PFSK-1 (cell line): ENCODE measurements at regions not wholly inside any gene's neighbourhood (a gene's known extent, or its start where the extent isn't known, plus 50 kb on each side); places are given as distances from the start of the nearest gene placed in this dataset.

ENCODE experiments used
- SIN3A ChIP-seq: IDR thresholded peaks from 2 replicates; pipeline ENCODE4 v1.6.1; 2012; ENCODE audit warnings: mild to moderate bottlenecking, low read length, moderate library complexity, borderline replicate concordance; ENCODE audit not compliant: insufficient read depth
- TF ChIP-seq, protein P1 (sequence below), 2 experiments: IDR thresholded peaks; 2 replicates each; pipeline versions ENCODE4 v1.6.1 to v1.8.0; 2011 to 2012; ENCODE audit warnings: low read depth in 2 of 2, low read length in 2 of 2, control low read depth in 1 of 2, inconsistent platforms in 1 of 2, mild to moderate bottlenecking in 1 of 2, moderate library complexity in 1 of 2; ENCODE audit not compliant: insufficient read depth in 1 of 2

DNA sequence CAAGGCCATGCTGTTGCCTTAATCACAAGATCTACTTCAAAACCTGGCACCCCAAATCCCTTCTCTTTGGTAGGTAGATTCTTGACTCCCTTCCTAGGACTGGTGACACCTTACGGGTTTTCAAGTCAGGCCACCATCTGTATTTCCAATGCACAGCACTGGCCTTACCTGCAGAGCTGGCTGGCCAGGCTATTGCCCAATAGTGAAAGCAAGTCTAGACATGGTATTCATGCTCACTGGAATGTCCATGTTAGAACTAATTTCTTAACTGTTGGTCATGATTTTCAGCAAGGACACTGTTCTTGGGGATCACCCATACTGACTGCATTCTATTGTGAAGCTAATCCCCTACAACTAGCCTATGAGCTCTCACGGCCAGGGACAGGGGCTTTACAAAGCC is 313.1 kb upstream of the RNF32 start:
- TF ChIP-seq, protein P1, sequence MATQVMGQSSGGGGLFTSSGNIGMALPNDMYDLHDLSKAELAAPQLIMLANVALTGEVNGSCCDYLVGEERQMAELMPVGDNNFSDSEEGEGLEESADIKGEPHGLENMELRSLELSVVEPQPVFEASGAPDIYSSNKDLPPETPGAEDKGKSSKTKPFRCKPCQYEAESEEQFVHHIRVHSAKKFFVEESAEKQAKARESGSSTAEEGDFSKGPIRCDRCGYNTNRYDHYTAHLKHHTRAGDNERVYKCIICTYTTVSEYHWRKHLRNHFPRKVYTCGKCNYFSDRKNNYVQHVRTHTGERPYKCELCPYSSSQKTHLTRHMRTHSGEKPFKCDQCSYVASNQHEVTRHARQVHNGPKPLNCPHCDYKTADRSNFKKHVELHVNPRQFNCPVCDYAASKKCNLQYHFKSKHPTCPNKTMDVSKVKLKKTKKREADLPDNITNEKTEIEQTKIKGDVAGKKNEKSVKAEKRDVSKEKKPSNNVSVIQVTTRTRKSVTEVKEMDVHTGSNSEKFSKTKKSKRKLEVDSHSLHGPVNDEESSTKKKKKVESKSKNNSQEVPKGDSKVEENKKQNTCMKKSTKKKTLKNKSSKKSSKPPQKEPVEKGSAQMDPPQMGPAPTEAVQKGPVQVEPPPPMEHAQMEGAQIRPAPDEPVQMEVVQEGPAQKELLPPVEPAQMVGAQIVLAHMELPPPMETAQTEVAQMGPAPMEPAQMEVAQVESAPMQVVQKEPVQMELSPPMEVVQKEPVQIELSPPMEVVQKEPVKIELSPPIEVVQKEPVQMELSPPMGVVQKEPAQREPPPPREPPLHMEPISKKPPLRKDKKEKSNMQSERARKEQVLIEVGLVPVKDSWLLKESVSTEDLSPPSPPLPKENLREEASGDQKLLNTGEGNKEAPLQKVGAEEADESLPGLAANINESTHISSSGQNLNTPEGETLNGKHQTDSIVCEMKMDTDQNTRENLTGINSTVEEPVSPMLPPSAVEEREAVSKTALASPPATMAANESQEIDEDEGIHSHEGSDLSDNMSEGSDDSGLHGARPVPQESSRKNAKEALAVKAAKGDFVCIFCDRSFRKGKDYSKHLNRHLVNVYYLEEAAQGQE (IDR thresholded peaks at IDR 0.05; ENCODE audit: insufficient read depth in 1 of 2, low read depth in 2 of 2, low read length in 2 of 2) = no peak
- TF ChIP-seq SIN3A = no peak
